HS-27A (cell line): ENCODE measurements at regions not wholly inside any gene's neighbourhood (a gene's known extent, or its start where the extent isn't known, plus 50 kb on each side); places are given as distances from the start of the nearest gene placed in this dataset.
"Not testable (repeated sequence)": the region's sequence is repeated elsewhere in the genome, so short reads cannot be mapped to it uniquely, and the experiment has no call there.

Experiments
- DNase-seq: peaks from one replicate; pipeline ENCODE4 v3.0.0-alpha.2; 2012; ENCODE audit warnings: low read depth, missing footprints

DNA sequence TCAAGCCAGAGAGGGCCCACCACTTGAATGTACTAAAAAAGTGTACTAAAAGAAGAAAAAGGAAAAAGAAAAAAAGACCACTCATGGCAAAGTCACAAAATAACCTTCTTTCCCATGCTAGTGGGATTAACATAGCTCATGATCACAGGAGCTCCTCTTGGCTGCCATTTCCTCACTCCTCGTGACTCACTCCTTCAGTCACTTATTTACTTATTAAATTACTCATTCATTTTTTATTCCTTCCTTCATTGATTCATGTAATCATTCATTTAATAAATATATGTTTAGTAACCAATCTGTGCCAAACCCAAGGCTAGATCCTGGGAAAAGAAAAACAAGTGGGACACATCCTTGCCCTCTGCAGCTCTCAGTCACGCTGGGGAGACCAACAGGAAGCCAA lies 300.5 kb downstream of the INSIG2 start:
- peak; percentile 39 for DNase-seq

DNA sequence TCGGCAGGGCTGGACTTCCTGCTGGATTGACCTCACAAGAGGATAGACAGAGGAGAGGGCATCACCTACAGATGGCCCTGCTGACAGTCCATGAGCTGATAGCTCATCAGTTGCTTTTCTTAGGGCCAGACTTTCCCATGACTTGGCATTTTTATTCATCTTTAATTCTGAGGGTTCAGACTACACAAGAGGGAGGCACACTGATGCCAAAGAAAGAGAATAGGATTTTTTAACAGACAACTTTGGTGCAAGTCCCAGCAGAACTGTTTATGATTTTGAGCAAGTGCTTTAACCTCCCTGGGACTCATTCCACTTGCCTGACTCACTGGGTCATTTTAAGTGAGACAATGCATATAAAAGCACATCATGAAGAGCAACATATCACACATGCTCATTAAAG lies 299.2 kb downstream of the INSIG2 start:
- peak; percentile 66 for DNase-seq

DNA sequence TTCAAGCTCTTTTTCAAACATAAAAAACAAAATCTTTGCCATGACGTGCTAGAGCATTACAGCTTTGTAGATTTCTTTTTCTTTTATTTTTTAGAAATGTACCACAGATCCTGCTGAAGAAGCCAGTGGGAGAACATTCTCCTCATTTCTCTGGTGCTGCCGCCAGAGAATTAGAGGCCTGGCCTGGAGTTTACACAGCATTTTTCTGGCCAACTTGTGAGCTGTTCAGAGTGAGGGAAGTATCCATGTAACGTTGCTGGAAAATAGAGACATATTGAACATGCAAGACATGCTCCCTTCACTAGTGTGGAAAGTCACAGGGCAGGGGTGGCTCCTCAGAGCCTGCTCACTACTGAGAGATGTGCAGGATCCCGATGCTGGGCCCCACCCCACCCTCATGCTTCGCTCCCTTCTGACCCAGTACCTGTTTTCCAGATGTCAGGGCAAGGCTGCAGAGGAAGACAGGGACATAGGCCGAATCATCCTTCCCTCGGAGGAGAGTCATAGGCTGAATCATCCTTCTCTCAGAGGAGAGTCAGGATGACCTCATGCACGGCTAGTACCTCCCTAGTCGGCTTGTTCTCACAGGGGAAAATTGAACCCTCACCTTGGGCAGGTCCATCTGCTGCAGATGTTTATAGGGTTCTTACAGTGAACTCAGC lies 298.5 kb downstream of the INSIG2 start:
- DNase-seq = peak; percentile 51

DNA sequence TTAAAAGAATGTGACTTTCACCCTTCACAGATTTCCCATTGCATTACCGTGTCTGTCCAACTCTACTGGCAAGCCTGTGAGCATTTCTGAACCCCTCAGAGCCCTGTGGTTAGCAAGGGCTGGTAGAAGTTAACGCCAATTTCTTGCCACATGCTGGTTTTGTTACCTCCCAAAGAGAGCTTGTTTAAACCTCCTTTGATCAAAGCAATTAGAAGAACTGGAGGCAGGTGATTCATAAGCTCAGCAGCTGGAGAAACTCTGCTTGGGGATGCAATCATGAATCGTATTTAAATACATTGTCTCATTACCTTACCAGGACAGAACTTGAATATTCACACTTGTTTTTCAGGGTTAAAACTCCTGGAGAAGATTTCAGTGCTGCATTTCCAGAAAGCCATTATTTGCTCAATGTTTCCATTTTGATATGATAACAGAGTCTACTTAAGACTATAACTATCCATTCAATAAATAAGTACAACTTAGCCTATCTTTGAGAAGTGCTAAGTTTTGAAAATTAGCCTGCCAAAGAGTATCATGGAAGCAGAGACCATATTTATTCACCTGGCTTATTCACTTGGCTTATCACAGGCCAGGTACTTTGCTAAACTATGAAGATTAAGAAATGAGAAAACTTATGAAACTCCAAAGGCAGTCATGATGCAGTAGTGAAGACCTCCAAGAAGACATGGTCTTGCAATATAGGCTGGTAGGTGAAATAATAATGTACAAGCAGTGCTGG lies 292.8 kb downstream of the INSIG2 start:
- DNase-seq = no peak

DNA sequence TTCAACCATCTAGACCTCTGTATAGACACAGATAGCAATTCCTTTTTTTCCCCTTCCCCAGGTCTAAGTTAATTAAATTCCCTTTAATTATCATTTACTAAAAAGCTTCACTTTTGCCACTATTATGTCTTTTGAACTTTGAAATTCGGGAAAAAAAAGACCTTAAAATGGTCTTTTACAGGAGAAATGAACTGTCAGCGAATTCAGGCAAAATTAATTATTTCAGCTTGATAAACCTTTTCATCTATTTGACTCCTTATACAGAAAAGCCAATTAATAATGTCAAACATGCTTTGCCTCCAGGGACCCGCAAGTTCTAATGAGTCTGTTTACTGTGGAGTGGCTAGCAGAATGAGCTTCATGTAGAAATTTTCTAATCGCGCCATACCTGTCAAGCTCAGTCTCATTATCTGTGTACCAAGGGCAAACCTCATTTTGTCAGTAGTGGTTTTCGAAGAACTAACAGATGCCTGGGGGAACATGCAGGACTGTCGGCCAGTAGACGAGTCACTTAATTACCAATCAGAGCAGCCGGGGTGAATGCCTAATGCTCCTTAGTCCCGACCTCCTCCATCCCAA lies 287.7 kb downstream of the INSIG2 start:
- DNase-seq = no peak

DNA sequence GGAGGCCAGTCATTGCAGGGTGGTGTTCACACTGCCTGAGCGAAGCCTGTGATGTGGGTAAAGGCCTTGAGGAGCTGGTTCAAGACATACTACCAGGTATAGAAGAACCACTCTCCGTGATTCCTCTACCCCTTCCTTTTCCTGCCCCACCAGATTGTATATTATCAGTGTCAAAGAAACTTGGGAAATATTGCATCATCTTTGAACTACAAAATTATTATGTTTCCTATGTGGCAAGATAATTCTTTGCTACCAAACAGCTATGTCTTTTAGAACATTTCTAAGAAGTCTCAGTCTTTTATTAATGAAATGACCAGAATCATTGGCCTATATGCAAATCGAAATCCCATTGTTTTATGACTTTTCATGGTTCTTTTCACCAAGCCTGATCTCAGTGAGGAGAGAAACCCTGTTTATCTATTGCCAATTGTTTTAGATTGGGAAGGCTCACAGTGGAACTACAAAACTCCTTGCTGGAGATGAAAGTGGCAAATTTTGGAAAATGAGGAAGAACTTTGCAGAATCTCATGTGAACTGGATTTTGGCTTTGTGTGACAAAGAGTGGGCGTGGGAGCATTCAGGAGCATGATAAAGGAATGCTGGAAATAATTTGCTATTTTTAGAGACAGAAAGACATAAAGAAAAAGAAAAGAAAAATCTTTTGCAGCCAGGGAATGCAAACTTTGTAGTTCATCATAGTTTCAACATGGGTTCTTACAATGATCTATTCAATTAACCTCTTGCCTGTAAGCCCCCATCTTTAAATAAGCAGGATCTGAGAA lies 286.9 kb downstream of the INSIG2 start:
- DNase-seq = no peak

DNA sequence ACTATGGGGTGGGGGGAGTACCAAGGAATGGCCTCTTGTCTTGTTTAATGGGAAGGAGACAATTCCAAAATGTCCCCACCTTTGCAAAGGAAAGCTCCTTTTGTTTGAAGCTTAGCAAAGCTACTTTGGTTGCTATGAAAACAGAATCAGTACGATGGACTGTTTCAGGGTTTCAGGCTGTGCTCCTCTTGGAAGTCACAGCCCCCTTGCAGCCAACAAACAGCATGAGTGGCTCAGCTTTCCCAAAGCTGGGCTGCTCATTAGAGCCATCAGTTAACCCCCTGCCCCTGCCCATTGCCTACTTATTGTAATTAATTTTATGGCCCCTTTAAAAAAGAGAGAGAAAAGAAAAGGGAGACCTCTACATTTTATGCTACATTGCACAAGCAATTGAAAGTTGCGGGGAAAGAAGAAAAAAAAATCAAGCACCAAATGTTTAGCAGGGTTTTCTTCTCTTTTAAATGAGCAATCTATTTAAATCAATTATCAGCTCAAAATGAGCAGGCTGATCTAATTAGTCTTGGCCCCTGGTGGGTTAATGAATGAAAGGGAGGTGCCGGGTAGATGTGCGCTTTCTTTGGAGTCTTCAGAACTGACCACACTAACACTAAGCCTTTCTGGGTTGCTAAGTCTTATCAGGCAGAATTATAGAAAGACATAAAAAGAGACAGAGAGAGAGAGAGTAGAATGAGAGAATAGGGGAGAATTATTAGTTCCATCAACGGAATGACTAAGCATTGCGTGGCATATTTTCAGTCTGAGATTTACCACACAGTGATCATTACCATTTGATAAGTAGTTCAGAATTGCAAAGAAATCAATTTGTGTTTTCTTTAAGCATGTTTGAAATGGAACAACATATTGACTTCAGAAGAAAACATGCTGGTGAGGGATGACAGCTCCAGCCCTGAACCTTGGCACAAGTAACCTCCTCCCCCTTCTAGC lies 284.9 kb downstream of the INSIG2 start:
- no peak for DNase-seq

DNA sequence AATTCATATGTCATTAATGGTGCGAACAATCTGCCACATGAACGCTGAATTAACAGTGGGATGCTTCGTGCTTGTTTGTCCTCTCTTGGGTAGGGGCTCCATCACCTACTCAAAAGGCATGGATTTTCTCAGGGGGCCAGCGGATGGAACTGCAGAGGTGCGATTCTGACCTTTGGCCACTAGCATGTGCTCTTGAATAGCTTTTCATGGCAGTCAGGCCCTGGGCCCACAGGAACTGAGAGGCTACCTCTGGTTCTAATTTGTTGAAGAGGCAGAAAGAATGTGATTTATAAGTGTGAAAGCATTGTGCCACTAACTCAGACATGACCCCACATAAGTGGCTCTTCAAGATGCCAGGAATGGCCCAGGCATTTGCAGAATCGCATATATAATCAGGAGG lies 283.2 kb downstream of the INSIG2 start:
- DNase-seq = no peak

DNA sequence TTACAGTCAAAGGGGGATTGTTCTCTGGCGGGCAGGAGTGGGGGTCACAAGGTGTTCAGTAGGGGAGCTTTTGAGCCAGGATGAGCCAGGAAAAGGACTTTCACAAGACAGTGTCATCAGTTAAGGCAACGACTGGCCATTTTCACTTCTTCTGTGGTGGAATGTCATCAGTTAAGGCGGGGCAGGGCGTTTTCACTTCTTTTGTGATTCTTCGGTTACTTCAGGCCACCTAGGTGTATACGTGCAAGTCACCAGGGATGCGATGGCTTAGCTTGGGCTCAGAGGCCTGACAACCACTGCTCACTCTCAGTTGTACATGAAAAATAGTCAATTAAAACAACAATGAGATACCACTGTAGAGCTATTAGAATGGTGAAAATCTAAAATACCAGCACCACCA lies 281.2 kb downstream of the INSIG2 start:
- DNase-seq = not testable (repeated sequence)

DNA sequence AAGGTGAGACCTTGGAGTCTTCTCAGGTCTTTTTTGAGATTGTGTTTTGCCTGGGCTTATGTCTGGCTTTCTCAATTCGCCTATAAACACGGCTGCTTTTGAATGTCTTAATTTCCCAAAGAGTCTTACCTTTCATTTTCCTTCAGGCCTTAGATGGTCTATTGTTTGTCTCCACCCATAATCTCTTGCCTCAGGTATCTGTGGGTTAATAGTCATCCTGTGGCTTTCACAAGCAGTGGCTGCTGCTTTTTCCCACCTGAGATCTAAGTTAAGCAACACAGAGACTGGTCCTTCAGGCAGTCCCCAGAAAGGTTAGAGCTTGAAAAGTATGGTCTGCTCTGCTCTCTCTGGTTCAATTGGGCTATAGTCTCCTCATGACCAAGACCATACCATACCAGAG lies 275.3 kb downstream of the INSIG2 start:
- DNase-seq = no peak

DNA sequence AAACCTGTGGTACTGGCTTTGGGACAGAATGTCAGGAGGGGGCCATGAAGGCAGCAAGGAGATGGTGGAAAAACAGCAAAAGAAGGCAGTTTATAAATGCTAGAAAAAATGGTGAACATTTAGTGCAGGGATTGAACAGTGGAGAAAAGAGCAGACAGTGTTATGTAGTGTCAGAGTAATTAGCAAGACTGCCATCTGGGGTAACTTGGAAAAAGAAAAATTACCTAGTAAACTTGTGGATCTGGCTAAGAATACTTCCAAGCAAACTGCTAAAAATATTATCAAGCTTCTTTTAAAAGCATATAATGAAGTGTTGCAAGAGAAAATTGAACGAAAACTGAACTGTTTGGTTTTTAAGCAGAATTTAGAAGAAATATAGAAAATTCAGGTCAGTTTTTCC lies 267.8 kb downstream of the INSIG2 start:
- no peak for DNase-seq

DNA sequence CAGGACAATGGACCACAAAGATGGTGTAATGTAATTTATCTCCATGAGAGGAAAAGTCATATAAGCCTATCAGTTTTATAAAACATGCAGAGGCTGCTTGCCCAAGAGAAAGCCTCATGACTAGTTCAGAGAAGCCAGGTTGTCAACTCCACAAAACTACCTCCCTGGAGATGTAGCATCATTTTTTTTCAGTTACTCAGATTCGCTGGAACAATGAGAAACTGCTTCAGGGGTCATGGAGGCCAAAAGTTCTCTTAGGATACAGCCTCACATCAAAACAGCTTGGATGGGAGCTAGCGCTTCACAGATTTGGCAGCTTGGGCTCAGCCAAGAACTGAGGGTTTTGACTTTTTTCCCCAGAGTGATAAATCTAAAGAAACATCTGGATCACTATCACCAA lies 263.5 kb downstream of the INSIG2 start:
- DNase-seq = no peak

DNA sequence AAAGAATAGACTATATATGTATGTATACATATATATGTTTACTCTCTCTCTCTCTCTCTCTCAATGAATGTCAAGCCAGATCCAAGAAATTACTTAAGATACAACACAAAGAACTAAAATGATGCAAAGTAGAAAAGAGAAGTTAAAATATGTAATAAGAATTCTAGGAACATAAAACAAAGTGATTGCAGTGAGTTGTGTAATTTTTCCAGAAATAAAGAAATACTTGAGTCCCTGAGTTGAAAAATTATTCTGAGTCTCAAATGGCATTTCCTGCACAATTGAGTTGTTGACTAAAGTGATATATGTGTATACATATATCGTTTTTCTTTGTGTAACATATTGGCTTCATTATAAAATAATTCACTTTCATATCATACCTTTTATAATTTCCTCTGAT lies 262.4 kb downstream of the INSIG2 start:
- DNase-seq = no peak

DNA sequence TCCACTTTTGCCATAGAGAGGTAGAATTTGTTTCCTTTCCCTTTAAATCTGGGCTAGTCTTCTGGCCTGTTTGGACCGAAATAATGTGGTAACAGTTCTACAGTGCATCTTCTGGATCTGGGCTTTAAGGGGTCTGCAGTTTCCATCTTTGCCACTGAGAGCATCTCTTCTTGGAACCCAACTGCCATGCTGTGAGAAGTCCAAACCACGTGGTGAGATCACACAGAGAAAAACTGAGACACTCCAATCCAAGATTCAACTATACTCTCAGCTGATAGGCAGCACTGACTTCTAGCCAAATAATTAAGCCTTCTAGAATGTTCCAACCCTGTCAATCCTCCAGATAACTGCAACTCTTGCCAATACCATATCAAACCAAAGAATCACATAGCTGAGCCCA lies 261.1 kb downstream of the INSIG2 start:
- DNase-seq = no peak

DNA sequence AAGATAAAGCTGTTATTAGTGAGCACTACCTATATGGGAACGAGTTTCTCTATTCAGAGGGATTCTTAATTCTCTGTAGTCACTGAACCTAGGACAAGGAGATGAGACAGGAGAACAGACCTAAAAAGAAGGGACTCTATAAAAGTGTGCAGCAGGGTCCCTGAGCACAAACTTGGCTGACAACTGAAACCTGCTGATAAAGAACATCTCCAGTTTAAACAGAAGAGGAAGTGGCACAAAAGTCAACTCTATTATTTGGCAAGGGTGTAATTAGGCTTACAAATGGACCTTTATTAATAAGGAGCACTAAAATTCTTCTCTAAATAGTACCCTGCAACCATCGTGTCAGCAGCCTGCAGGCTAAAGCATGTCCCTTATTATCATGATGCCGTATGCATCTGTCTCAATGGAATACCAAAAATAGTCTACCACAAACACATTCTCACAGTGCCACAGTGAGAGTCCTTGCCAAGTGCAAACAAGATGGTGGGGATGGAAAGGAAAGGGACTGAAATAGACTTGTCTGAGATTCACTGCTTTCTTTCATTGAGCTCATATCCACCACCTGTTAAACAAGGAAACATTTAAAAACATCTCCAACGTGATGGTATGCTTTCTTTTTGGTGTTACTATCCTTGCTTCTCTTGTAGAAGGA lies 260.2 kb downstream of the INSIG2 start:
- DNase-seq = no peak

DNA sequence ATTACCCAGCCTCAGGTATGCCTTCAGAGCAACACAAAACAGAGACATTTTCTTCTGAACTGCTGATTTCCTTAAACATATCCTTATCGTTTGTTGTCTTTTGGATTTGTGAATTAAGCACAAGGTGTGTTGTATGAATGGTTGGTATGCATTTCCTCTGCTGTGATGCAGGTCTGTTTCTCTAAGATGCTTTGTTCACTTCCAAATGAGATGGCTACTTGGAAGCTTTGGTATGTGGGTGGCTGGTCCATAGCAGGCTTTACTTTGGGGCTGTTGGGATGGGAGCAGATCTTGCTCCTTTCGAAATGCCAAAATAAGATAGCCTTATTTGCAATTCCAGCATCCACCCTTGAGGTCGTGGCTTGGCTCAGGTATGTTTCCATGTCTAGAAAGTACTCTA lies 257.2 kb downstream of the INSIG2 start:
- no peak for DNase-seq

DNA sequence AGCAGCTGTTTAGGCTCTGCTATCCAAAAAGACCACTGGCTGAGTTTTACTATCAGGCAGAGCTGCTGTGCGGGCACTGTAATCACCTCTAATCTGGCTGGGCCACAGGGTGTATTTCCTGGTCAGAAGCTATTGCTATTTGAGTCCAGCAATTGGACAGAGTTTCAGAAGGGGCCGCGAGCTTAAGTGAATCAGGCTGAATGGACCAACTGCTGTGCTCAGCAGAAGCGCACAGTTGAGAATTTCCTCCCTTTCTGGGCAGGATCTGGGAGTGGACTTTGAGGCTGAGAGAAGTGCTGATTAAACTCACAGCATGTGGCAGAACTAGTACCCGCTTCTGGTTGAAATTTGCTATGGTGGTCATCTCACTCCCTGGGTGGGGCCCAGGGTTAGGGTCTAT lies 251.8 kb downstream of the INSIG2 start:
- no peak for DNase-seq

DNA sequence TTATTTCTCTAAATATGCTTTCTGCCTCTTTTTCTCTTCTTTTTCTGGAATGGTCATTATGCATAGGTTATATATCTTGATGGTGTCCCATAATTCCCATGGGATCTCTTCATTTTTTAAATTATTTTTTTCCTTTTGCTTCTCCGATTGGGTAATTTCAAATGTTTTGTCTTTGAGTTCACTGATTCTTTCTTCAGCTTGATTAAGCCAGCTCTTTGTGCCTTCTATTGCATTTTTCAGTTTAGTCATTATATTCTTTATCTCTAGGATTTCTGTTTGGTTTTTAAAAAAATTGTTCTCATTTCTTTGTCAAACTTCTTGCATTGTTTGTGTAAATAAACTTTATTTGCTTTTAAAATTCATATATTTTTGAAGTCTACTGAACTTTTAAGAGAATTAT lies 251.1 kb downstream of the INSIG2 start:
- DNase-seq = no peak

DNA sequence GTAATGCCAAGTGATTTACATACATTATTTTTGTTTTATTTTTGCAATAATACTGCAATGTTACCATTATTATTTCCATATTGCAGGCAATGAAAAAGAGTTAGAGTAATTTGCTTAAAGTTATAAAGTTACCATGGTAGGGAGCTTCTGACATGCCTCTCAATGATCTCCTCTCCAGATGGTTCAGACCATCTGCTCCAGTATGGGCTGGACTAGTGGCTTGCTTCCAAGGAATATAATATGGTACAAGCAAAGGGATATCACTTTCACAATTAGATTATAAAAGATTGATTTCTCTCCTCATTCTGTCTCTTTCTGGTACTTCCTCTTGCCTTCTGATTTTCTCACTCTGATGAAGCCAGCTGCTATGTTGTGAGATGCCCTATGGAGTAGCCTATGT lies 245.4 kb downstream of the INSIG2 start:
- no peak for DNase-seq

DNA sequence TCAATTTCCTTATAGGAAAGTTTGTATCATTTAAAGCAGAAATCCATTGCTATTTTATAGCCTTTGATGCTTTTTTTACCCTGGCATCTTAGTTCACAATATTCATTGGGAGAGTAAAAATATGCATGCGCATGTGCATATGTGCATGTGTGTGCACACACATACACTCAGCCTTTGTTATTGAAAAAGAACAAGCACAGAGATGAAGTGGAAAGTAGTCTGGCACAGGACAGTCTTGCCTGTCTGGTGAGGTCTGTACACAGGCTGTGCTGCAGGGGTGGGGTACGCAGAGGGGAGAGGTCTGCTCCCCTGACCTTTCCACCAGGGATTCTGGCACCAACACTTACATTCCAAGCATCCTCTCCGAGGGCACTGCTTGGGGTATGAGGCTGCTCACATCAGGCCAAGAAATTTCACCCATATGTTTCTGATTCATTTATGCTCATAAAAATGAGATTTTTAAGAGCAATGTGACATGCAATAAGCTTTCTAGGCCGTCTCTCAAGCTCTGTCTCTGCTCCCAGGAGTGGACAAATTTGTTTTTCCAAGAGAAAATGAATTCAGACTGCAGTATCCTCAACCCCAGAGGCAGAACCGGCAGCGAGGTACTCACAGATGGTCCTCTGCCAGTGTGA lies 237.2 kb downstream of the INSIG2 start:
- no peak for DNase-seq

DNA sequence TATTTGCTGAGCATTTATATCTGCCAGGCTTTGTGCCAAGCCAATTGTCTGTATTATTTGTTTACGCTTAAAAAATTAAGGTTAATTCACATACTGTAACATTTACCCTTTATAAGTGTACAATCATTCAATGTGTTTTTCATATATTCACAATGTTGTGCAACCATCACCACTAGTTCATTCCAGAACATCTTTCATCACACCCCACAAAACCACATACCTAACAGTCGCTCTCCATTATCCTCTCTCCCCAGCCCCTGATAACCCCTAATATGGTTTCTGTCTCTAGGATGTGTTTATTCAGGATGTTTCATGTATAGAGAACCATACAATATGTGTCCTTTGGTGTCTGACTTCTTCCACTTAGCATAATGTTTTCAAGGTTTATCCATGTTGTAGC lies 234.1 kb downstream of the INSIG2 start:
- no peak for DNase-seq
